VCaP (cell line): ENCODE measurements at regions not wholly inside any gene's neighbourhood (a gene's known extent, or its start where the extent isn't known, plus 50 kb on each side); places are given as distances from the start of the nearest gene placed in this dataset.

Experiments
- H3K27ac ChIP-seq: fragments of 450-650 bp; 2 replicates; pipeline ENCODE4 v1.5.1; 2017
- TF ChIP-seq, protein P1 (sequence below): fragments of 450-650 bp; conservative IDR thresholded peaks from 2 replicates; pipeline ENCODE4 v1.5.1; 2017; ENCODE audit warnings: mild to moderate bottlenecking, moderate library complexity

- TF ChIP-seq, protein P1, sequence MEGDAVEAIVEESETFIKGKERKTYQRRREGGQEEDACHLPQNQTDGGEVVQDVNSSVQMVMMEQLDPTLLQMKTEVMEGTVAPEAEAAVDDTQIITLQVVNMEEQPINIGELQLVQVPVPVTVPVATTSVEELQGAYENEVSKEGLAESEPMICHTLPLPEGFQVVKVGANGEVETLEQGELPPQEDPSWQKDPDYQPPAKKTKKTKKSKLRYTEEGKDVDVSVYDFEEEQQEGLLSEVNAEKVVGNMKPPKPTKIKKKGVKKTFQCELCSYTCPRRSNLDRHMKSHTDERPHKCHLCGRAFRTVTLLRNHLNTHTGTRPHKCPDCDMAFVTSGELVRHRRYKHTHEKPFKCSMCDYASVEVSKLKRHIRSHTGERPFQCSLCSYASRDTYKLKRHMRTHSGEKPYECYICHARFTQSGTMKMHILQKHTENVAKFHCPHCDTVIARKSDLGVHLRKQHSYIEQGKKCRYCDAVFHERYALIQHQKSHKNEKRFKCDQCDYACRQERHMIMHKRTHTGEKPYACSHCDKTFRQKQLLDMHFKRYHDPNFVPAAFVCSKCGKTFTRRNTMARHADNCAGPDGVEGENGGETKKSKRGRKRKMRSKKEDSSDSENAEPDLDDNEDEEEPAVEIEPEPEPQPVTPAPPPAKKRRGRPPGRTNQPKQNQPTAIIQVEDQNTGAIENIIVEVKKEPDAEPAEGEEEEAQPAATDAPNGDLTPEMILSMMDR, result no peak
- H3K27ac ChIP-seq, result no peak overlapping the region
Observed at GRCh38 chr2:149826471-149827125, 239.0 kb upstream of the MMADHC start.

DNA sequence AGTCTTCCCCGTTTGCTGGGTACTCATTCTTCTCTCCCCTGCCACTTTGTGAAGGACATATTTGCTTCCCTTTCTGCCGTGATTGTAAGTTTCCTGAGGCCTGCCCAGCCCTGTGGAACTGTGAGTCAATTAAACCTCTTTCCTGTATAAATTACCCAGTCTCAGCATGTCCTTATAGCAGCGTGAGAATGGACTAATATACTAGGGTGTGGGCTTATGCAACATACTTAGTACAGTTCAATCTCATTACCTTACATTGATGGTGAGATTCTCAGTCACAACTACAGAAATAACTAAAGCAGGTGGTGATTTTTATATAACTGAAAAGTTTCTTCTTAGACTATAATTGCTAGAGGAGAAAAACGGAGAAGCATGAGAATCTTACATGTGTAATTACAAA is 237.9 kb upstream of the MMADHC start:
- TF ChIP-seq, protein P1, result no peak
- H3K27ac ChIP-seq, result no peak overlapping the region

- H3K27ac ChIP-seq, result no peak overlapping the region
- TF ChIP-seq, protein P1, result no peak
Observed at GRCh38 chr2:149824136-149824535, 236.6 kb upstream of the MMADHC start.

DNA sequence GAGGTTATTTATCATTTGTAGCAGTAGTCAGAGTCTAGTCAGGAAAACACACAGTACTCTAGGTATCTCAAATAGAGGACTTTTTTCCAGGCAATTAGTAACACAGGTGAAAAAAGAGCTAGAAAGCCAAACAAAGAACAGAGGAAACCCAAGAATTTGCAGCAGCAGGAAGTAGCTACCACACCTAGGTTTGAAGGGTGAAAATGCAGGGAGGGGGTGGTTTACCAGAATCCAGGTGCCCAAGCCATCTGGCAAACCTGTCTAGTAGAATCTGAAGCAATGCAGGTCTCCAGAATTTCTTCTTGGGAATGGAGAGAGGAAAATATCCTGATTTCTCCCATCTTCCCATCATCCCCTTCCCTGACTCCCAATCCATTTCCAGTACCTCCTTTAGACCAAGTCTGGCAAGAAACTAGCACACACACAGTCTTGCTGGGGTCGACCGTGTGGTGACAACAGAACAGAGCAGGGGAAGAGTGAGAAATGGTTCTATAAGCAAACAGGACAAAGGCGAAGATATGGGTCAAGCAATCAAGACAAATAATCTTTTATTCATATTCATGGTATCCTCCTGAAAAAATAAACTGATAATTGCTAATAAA is 231.9 kb upstream of the MMADHC start:
- H3K27ac ChIP-seq, result no peak overlapping the region
- TF ChIP-seq, protein P1, result no peak

DNA sequence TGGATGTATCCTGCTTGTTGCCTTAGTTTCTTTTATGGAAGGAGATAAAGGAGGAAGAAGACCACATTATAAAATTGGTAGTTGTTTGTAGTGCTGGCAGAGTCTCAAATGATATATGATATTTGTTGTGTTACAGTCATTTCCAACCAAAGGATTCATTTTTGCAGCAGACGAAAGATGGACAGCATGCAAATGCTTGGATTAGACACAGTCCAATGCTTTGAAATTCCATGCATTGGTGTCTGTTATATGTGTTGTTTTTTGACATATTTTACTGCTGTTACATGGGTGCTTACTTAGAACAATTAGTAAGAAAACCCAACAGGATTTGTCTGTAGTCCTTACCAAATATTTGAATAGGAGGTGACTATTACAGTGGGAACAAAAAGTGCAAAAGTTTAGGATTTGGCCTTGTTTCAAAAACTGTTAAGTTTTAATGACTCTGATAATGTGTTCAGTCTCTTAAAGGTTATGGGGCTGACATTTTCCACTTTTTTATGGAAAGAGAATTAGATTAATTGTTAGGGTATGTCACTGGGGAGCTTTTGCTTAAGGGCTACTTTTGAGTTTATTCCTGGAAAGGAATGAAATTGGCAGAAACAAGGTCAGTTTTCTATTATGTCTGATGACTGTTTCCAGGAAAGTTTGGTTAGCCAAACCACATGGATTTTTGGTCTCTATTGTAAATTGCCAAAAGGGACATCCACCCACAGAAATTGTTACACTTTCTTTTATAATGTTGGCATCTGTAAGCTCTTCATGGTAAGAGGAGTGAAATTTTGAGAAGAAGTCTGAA is 229.4 kb upstream of the MMADHC start:
- no peak overlapping the region; the same call in 1 of the 2 replicates for H3K27ac ChIP-seq
- TF ChIP-seq, protein P1, result no peak

GRCh38 chr2:149815941-149816340 is 228.4 kb upstream of the MMADHC start:
- H3K27ac ChIP-seq, result no peak overlapping the region
- TF ChIP-seq, protein P1, result no peak

DNA sequence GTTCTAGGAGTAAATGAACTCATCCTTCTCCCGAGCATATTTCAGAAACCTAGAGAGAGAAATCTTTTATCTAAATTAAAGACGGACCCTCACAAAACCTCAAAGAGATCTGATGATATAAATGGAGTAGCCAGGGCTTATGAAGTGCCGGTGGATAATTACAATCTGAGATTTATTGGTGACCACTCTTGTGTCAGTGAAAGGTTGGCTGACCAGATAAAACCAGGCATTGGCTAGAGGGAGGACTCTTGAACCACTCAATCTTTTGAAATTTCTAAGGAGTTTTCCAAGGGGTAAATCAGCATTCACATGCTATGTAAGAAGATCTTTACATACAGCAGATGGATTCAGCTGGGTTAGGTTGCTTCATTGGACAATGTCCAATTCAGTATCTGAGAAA is 227.3 kb upstream of the MMADHC start:
- TF ChIP-seq, protein P1, result no peak
- H3K27ac ChIP-seq, result no peak overlapping the region
